Hepatocyte (in vitro differentiated cells): ENCODE measurements at regions not wholly inside any gene's neighbourhood (a gene's known extent, or its start where the extent isn't known, plus 50 kb on each side); places are given as distances from the start of the nearest gene placed in this dataset.

Experiments
- CTCF ChIP-seq: fragments of 200-600 bp; sonication (generic); IDR thresholded peaks from 2 replicates; pipeline ENCODE4 v1.5.1; 2016; ENCODE audit warnings: antibody characterized with exemption, mild to moderate bottlenecking; ENCODE audit not compliant: poor library complexity
- EZH2 ChIP-seq: fragments of 200-600 bp; sonication (generic); IDR thresholded peaks from 2 replicates; pipeline ENCODE4 v1.6.1; 2016; ENCODE audit warnings: antibody characterized with exemption, mild to moderate bottlenecking, borderline replicate concordance
- EZH2phosphoT487 ChIP-seq: fragments of 200-600 bp; sonication (generic); IDR thresholded peaks from one replicate; pipeline ENCODE4 v1.6.1; 2018; ENCODE audit warnings: antibody characterized with exemption, mild to moderate bottlenecking, low read depth, moderate library complexity; ENCODE audit not compliant: unreplicated experiment, severe bottlenecking

GRCh38 chr16:35431829-35432663 is 1972.6 kb downstream of the TP53TG3F start:
- no peak for TF ChIP-seq CTCF
- no peak for TF ChIP-seq EZH2
- no peak for TF ChIP-seq EZH2phosphoT487
